Right cardiac atrium (tissue), 5 donors: ENCODE measurements at regions not wholly inside any gene's neighbourhood (a gene's known extent, or its start where the extent isn't known, plus 50 kb on each side); places are given as distances from the start of the nearest gene placed in this dataset.

ENCODE experiments used
- ATAC-seq, 2 donors: fragments of 200-7000 bp; cut with Tn5 transposase; one replicate each; pipeline versions ENCODE4 v1.8.0 to v1.9.1; 2020; ENCODE audit warnings: moderate library complexity in 2 of 2, mild to moderate bottlenecking in 1 of 2
- DNase-seq, 3 donors: peaks; one replicate each; pipeline ENCODE4 v3.0.0-alpha.2; 2020
- H3K27ac ChIP-seq: one replicate; pipeline ENCODE4 v1.5.1; 2013; ENCODE audit warnings: mild to moderate bottlenecking, low read length, control low read depth, moderate library complexity
- H3K27me3 ChIP-seq: one replicate; pipeline ENCODE4 v1.6.1; 2013; ENCODE audit not compliant: control insufficient read depth, insufficient read depth
- H3K4me1 ChIP-seq: one replicate; pipeline ENCODE4 v1.6.1; 2013; ENCODE audit warnings: low read length; ENCODE audit not compliant: control insufficient read depth, insufficient read depth
- H3K4me3 ChIP-seq: one replicate; pipeline ENCODE4 v1.5.1; 2013; ENCODE audit warnings: low read length, control low read depth
- H3K9me3 ChIP-seq: one replicate; pipeline ENCODE4 v1.6.1; 2013; ENCODE audit warnings: low read length; ENCODE audit not compliant: control insufficient read depth
- WGBS: extraction: QIAGEN DNeasy Blood & Tissue Kit; methylation state at CpG from one replicate; pipeline ENCODE4 v1.1.7; 2013; 5-methylcytosine and 5-hydroxymethylcytosine counted together
- intact Hi-C, 4 donors: fragments of 100-400 bp; cut with DNase I; formaldehyde crosslinking; loops; one replicate each; pipeline versions ENCODE4 v1.11.0 to v1.14.0; 2022 to 2023
- donor health status: healthy with polysubstance abuse.
- donor health status: DM: no; HTN: yes; CAD: no.
- donor health status: DM: no; HTN: no; CAD: no.
- donor health status: DM: no; HTN: yes; CAD: no; lungs with severe emphysema.
- donor health status: DM: yes; HTN: yes; CAD: no.

DNA sequence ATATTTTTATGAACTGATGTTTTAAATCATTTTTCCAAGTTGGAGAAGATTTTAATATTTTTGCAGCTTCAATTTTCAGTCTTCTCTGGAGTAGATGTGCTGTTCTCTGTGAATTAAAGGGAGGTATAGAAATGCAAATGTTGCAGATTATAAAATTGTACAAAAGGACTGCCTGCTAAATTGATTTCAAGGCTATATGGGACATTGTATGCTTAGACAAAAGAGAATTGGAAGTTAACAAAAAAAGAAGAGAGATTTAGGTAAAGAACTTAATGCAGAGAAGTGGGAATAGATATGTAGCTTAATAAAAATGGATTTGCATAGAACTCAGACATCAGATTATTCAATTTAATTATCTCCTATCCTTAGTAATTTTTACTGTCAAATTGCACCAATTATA is 403.3 kb downstream of the ZIC3 start:
- Histone ChIP-seq H3K4me3 (no peak overlapping the region), H3K27ac (no peak overlapping the region), H3K27me3 (no peaks in the 10 kb centered on the region), H3K4me1 (no peaks in the 10 kb centered on the region), H3K9me3 (no peaks in the 10 kb centered on the region)
- no peak for DNase-seq
- no peak for ATAC-seq
- intact Hi-C loops: no loop called here

DNA sequence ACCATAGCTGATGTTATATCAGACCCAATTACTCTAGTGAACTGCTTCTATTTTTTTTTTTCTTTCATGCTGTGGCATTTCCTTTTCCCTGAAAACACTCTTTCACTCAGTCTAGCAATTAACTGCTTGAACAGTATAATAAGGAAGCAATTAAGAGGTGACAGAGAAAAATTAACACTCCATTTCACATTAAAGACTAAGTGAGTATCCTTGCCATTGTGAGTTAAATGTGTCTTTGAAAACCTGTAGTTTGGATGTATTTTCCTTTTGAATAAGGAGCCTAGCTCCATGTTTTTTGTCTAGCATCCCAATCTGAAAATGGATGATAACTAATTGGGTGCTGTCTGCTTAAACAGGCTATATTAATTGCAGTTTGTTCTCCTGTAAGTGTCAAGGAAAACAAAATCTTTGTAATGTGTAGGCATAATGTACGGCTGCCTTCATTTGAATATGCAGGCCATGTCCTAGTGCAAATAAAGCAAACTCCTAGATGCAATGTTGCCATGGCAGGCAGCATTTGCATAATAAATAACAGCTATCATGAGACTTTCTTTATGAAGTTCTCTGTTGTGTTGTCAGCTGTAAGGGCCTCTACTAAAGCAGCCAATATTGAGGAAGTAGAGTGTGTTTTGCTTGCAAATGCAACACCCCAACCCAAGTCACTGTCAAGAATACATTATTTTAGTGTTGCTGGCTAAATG is 416.7 kb downstream of the ZIC3 start:
- Histone ChIP-seq H3K27ac (no peak overlapping the region), H3K4me3 (no peak overlapping the region), H3K4me1 (no peaks in the 10 kb centered on the region), H3K9me3 (no peaks in the 10 kb centered on the region), H3K27me3 (no peaks in the 10 kb centered on the region)
- ATAC-seq (no peak), DNase-seq (no peak)
- intact Hi-C loops: no loop called here
- WGBS: 43% methylated on average over 1 of the region's 1 CpG

DNA sequence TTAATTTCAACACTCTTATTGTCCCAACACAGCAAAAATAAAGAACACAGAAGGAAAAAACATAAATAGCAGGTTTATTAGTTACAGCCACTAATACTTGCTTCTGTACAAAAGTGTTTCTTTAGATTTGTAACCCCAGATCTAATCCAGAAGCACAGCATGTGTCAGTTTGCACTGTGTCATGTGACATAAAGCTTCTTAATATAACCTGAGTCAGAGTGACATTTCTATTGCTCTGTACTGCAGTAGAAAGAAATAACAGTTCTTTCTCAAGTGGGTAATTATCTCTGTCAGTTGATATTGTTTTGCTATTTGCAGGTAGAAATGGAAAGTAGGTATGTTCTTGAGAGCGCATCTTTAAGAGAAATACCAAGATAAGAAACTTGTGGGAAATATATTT is 422.5 kb downstream of the ZIC3 start:
- no peak for DNase-seq
- Histone ChIP-seq H3K9me3 (no peaks in the 10 kb centered on the region), H3K4me1 (no peaks in the 10 kb centered on the region), H3K27me3 (no peaks in the 10 kb centered on the region), H3K27ac (no peak overlapping the region), H3K4me3 (no peak overlapping the region)
- WGBS: 62% methylated on average over 1 of the region's 1 CpG
- ATAC-seq: no peak
- intact Hi-C loops: no loop called here

DNA sequence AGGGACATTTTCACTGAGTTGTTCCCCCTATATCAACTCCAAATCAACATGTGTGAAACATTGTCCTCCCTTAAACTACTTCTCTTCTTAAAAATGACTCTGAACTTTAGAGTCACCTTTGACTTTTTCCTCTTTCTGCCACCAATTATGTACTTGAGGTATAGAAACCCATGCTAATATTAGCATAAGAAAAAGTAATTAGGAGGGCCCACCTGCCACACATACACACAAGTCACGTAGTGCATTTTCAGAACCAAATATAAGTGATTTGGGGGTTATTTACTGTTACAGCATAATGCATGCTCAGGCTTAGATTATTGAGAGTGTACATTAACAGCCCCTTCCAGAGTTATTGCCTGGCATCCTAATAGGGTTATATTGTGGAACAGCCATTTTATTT is 432.7 kb downstream of the ZIC3 start:
- Histone ChIP-seq H3K4me3 (no peak overlapping the region), H3K27me3 (no peaks in the 10 kb centered on the region), H3K4me1 (no peaks in the 10 kb centered on the region), H3K27ac (no peak overlapping the region), H3K9me3 (no peaks in the 10 kb centered on the region)
- ATAC-seq (no peak), DNase-seq (no peak)
- intact Hi-C loops: no loop called here
- 66% methylated on average over 1 of the region's 1 CpG for WGBS

DNA sequence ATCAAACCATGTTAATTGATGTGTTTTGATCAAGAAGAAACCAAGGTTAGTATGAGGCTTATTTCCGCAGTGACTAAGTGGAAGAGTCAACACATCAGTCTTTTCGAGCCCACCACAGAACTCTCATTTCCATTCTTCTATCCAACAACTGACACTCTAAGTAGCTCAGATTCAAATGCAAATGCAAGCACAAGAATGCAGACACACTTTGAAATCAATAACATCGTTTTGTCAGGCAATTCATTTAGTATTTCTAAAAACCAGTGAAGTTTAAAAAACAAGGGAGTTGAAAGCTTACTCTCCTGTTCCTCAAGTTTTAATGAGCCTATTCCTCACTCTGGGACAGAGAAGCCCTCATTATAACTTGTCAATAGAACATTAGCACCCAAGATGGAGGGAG is 433.1 kb downstream of the ZIC3 start:
- Histone ChIP-seq H3K9me3 (no peaks in the 10 kb centered on the region), H3K4me3 (no peak overlapping the region), H3K27ac (no peak overlapping the region), H3K4me1 (no peaks in the 10 kb centered on the region), H3K27me3 (no peaks in the 10 kb centered on the region)
- no peak for DNase-seq
- ATAC-seq: no peak
- 62% methylated on average over 3 of the region's 3 CpGs for WGBS
- intact Hi-C loops: no loop called here

DNA sequence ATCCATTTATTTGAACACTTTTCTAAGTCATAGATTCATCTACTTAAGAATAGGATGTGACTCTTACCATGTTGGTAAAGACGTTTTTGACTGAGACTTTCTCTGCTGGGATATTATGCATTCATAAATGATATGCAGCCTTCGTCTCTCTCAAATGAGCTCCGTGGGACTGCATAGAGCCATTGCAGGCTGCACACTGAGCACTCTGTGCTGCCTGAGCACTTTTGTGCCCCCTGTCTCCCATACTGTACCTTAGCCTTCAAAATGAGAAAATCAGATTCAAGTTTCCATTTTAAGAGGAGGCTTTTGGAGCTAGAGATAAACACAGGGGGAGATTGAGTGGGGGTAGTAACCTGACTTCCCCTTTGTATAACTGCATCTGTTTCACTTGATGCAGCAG is 433.6 kb downstream of the ZIC3 start:
- intact Hi-C loops: no loop called here
- no peaks in the 10 kb centered on the region for H3K4me1 ChIP-seq
- no peaks in the 10 kb centered on the region for H3K27me3 ChIP-seq
- H3K9me3 ChIP-seq: no peaks in the 10 kb centered on the region
- H3K4me3 ChIP-seq: no peak overlapping the region
- H3K27ac ChIP-seq: no peak overlapping the region
- no peak for ATAC-seq
- DNase-seq: no peak
- WGBS: 44% methylated on average over 3 of the region's 3 CpGs

DNA sequence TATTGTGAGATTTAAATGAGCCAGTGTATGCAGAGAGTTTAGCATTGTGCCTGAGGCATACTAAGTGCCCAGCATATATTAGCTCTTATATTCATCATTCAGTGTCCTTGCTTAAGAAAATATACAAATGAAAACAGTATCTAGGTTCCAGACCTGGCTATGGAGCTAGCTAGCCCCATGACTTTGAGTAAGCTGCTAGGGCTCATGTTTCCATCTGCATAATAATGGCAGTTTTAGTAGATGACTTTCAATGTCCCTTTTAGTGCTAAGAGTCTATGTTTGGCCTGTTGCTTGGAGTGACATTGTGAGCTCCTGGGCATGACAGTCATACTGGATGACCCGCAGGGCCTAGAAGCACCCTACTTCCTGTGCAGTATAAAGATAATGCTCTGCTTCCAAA is 435.3 kb downstream of the ZIC3 start:
- no peaks in the 10 kb centered on the region for H3K9me3 ChIP-seq
- intact Hi-C loops: no loop called here
- H3K4me3 ChIP-seq: no peak overlapping the region
- no peaks in the 10 kb centered on the region for H3K27me3 ChIP-seq
- DNase-seq (no peak), ATAC-seq (no peak)
- 73% methylated on average over 1 of the region's 1 CpG for WGBS
- H3K4me1 ChIP-seq: no peaks in the 10 kb centered on the region
- H3K27ac ChIP-seq: no peak overlapping the region

DNA sequence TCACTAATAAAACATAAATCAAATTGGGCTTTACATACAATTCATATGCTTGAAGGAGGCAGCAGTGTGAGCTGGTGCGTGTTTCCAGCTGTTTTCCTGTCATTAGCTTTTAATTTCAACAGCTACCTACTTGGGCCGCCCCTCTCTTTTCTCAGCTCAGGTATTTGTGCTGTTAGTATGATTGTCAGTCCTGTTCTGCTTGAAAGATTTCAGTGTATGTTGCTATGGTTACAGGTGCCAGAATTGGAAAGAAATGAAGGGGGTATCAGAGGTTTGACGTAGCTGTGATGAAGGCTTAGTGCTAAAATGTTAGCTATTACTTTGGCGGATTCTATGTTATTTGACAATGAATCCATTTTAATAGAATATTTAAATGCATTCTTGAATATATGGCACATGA is 440.3 kb downstream of the ZIC3 start:
- DNase-seq (no peak), ATAC-seq (no peak)
- intact Hi-C loops: no loop called here
- Histone ChIP-seq H3K4me1 (no peaks in the 10 kb centered on the region), H3K27me3 (no peaks in the 10 kb centered on the region), H3K27ac (no peak overlapping the region), H3K9me3 (no peaks in the 10 kb centered on the region), H3K4me3 (no peak overlapping the region)
- WGBS: 81% methylated on average over 4 of the region's 4 CpGs

DNA sequence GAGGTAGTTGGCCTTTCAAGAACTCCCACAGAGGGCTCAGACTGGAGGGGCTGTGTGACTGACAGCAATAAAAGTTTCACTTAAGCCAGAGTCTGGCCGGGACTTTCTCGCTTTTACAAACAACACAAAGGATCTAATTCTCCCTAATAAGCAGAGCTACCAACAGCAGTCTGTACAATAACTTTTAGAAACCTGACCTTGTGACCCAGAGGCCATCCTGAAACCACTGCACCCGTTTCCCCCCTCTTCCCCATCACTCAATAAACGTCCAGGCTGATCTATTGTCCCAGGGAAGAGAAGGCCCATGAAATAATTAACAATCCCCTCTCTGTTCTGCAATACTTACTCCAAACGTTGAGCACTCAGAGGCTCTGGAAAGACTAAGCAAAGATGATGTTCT is 442.4 kb downstream of the ZIC3 start:
- Histone ChIP-seq H3K27ac (no peak overlapping the region), H3K4me1 (no peaks in the 10 kb centered on the region), H3K27me3 (no peaks in the 10 kb centered on the region), H3K4me3 (no peak overlapping the region), H3K9me3 (no peaks in the 10 kb centered on the region)
- DNase-seq: no peak
- intact Hi-C loops: no loop called here
- WGBS: 38% methylated on average over 5 of the region's 5 CpGs
- no peak for ATAC-seq

DNA sequence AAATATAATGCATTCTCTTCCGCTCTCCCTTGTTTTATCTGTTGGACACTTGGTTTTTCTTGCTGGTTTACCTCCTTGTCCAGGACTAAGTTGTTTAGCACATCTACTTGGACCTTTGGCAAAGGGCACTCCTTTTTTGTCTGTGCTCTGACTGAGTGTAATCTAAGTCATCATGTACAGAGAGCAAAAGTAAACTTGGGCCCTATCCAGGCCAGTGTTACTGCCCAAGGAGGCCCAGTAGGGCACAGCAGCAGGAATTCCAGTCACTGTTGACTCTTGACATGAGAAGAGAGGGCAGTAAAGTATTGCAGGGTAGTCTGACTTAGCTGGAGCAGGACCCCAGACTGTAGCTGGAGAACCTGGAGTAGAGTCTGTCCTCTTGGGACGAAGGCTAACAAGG is 445.5 kb downstream of the ZIC3 start:
- WGBS: 83% methylated on average over 2 of the region's 2 CpGs
- no peak overlapping the region for H3K27ac ChIP-seq
- H3K9me3 ChIP-seq: no peaks in the 10 kb centered on the region
- intact Hi-C loops: no loop called here
- no peaks in the 10 kb centered on the region for H3K27me3 ChIP-seq
- DNase-seq (no peak), ATAC-seq (no peak)
- no peaks in the 10 kb centered on the region for H3K4me1 ChIP-seq
- no peak overlapping the region for H3K4me3 ChIP-seq

DNA sequence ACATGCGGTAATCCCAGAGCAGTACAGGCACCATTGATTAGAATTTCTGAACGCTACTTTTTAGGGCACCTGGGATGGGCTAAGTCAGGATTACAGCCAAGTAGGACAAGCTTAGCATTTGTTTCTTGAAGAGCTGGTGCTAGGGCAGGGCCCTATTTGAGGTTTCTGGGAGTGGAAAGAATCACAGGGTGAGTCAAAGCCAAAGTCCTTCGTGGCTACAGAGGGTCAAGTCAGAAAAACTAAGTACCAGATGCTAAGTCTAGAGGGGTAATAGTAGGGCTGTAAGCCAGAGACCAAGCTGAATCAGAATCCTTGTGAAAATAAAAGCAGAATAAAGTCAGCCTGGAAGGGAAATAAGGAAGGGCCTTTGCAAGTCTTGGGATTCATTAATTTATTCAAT is 448.6 kb downstream of the ZIC3 start:
- no peak for DNase-seq
- Histone ChIP-seq H3K9me3 (no peaks in the 10 kb centered on the region), H3K4me3 (no peak overlapping the region), H3K27ac (no peak overlapping the region), H3K4me1 (no peaks in the 10 kb centered on the region), H3K27me3 (no peaks in the 10 kb centered on the region)
- intact Hi-C loops: no loop called here
- ATAC-seq: no peak
- 55% methylated on average over 3 of the region's 3 CpGs for WGBS

DNA sequence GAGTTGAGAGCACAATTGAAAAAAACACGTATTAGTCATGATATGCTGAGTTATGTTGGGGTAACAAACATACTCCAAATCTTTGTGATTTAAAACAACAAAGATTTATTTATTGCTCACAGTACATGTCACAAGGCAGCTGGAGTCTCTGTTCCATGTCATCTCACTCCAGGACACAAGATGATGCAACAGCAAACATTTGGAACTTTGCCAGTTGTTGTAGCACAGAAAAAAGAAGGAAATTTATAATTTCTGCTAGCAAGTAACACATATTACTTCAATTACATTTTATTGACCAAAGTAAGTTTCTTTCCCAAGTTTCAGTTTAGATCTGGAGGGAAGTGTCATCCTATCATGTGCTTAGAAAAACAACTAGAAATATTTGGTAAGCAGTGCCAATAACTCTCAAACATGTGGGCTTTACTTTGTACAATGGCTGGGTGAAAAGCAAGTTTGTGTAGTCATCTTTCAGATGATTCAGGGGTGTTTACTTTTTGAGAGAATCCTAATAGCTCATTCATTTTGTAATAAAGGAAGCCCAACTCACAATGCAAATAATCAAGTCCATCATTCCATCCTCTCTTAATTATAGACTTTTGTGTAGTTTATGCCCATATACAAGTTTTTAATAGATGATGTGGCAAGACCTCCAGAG is 452.3 kb downstream of the ZIC3 start:
- H3K27ac ChIP-seq: no peak overlapping the region
- ATAC-seq (no peak), DNase-seq (no peak)
- intact Hi-C loops: no loop called here
- H3K4me1 ChIP-seq: no peaks in the 10 kb centered on the region
- H3K27me3 ChIP-seq: no peaks in the 10 kb centered on the region
- 26% methylated on average over 1 of the region's 1 CpG for WGBS
- no peaks in the 10 kb centered on the region for H3K9me3 ChIP-seq
- no peak overlapping the region for H3K4me3 ChIP-seq
